Peyer's patch (tissue), 4 donors: ENCODE measurements at regions not wholly inside any gene's neighbourhood (a gene's known extent, or its start where the extent isn't known, plus 50 kb on each side); places are given as distances from the start of the nearest gene placed in this dataset.
A peak's percentile ranks its signal among the peaks of the same experiment; 100 is the strongest.
"Not testable (repeated sequence)": the region's sequence is repeated elsewhere in the genome, so short reads cannot be mapped to it uniquely, and the experiment has no call there.

Source experiments
- DNase-seq, 3 donors: peaks; one replicate each; pipeline ENCODE4 v3.0.0-alpha.2; 2017 to 2019
- H3K27ac ChIP-seq, 4 donors: fragments of 200-600 bp; sonication (generic); one replicate each; pipeline ENCODE4 v1.5.1; 2016 to 2019
- H3K27me3 ChIP-seq, 2 donors: fragments of 200-600 bp; sonication (generic); one replicate each; pipeline ENCODE4 v1.5.1; 2019
- H3K36me3 ChIP-seq, 3 donors: fragments of 200-600 bp; sonication (generic); one replicate each; pipeline ENCODE4 v1.5.1; 2016 to 2019
- H3K4me1 ChIP-seq, 4 donors: fragments of 200-600 bp; sonication (generic); one replicate each; pipeline ENCODE4 v1.5.1; 2016 to 2019
- H3K4me3 ChIP-seq, 4 donors: fragments of 200-600 bp; sonication (generic); 1 replicate in 3 of 4; 2 replicates in 1 of 4; pipeline ENCODE4 v1.5.1; 2016 to 2019; ENCODE audit warnings: mild to moderate bottlenecking in 1 of 4
- H3K9me3 ChIP-seq, 4 donors: fragments of 200-600 bp; sonication (generic); one replicate each; pipeline ENCODE4 v1.5.1; 2016 to 2019; ENCODE audit warnings: mild to moderate bottlenecking in 1 of 4
- POLR2A ChIP-seq, 2 donors: fragments of 450-650 bp; IDR thresholded peaks; one replicate each; pipeline ENCODE4 v1.5.1; 2017; ENCODE audit warnings: antibody characterized with exemption in 2 of 2, mild to moderate bottlenecking in 2 of 2, moderate library complexity in 2 of 2
- TF ChIP-seq, protein P1 (sequence below), 6 experiments: fragments of 450-650 bp in 4 of 6; fragments of 200-600 bp in 2 of 6; sonication (generic) in 1 of 6; IDR thresholded peaks; one replicate each; pipeline ENCODE4 v1.5.1; 2017 to 2019; ENCODE audit warnings: antibody characterized with exemption in 6 of 6, mild to moderate bottlenecking in 3 of 6, moderate library complexity in 1 of 6

DNA sequence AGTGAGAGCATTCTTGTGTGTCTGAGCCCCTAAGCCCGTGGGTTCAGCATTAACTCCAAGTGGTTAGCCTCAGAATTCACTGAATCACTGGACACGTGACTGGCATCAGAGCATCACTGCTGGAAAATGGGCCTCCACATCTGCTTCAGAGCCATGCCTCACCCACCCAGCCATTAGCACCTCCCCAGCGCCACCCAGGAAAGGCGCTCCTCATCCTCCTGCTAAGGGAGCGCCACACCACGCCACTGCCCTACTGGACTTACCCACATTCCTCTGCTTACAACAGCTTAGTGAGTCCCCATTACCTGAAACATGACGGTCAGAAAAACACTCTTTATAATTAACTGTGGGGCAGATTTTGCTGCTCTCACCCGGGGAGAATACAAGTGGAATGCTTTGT lies 442.6 kb upstream of the MYT1L start:
- TF ChIP-seq POLR2A (IDR thresholded peaks at IDR 0.05): no peak
- TF ChIP-seq, protein P1, sequence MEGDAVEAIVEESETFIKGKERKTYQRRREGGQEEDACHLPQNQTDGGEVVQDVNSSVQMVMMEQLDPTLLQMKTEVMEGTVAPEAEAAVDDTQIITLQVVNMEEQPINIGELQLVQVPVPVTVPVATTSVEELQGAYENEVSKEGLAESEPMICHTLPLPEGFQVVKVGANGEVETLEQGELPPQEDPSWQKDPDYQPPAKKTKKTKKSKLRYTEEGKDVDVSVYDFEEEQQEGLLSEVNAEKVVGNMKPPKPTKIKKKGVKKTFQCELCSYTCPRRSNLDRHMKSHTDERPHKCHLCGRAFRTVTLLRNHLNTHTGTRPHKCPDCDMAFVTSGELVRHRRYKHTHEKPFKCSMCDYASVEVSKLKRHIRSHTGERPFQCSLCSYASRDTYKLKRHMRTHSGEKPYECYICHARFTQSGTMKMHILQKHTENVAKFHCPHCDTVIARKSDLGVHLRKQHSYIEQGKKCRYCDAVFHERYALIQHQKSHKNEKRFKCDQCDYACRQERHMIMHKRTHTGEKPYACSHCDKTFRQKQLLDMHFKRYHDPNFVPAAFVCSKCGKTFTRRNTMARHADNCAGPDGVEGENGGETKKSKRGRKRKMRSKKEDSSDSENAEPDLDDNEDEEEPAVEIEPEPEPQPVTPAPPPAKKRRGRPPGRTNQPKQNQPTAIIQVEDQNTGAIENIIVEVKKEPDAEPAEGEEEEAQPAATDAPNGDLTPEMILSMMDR (IDR thresholded peaks at IDR 0.05): no peak
- Histone ChIP-seq H3K4me3 (no peak overlapping the region), H3K27me3 (no peaks in the 10 kb centered on the region), H3K27ac (no peak overlapping the region), H3K4me1 (no peaks in the 10 kb centered on the region), H3K9me3 (no peaks in the 10 kb centered on the region), H3K36me3 (no peaks in the 10 kb centered on the region)
- DNase-seq: no peak

DNA sequence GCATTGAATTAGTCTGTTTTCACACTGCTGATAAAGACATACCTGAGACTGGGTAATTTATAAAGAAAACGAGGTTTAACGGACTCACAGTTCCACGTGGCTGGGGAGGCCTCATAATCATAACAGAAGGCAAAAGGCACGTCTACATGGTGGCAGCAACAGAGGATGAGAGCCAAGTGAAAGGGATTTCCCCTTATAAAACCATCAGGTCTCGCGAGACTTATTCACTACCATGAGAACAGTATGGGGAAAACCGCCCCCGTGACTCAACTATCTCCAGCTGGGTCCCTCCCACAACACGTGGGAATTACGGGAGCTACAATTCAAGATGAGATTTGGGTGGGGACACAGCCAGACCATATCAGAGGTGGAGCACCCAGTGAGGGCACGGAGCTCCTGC lies 442.0 kb upstream of the MYT1L start:
- not testable (repeated sequence) for H3K36me3 ChIP-seq, H3K9me3 ChIP-seq, H3K4me3 ChIP-seq, DNase-seq, H3K4me1 ChIP-seq, H3K27ac ChIP-seq, H3K27me3 ChIP-seq

DNA sequence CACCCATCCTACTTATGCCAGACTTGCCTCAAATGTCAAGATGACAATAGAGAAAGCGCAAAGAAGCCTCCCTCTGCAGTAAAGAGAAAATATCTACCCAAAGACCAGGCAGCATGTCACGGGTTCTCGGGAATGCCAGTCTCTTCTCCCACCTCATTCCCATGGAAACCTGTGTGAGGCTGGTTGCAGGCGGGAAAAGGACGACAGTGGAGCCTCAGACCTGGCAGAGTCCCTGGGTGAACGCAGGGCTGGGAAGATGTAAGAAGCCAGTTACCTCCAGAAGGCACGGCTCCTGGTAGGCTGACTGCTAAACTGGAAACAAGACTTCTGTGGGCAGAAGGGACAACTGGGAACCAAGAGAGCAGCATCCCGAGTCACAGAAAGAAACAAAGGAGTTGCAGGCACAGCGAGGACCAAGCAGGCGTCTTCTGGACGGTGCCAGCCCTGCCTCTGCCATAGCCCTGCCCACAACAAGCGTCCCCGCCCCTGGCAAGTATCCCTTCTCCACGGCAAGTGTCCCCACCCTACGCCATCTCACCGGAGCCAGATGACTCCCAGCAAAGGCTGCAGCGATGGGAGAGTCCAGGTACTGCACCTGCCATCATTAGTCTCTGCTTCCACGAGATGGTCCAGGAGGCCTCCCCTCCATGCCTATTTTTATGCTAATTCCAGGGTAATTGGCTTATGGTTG lies 440.8 kb upstream of the MYT1L start:
- peak in 1 of 3 donors; percentile 14 for DNase-seq
- Histone ChIP-seq H3K4me1 (no peaks in the 10 kb centered on the region), H3K9me3 (no peaks in the 10 kb centered on the region), H3K27ac (no peak overlapping the region), H3K4me3 (no peak overlapping the region), H3K36me3 (no peaks in the 10 kb centered on the region), H3K27me3 (no peaks in the 10 kb centered on the region)
- TF ChIP-seq POLR2A (IDR thresholded peaks at IDR 0.05): no peak
- TF ChIP-seq, protein P1 (IDR thresholded peaks at IDR 0.05): no peak

DNA sequence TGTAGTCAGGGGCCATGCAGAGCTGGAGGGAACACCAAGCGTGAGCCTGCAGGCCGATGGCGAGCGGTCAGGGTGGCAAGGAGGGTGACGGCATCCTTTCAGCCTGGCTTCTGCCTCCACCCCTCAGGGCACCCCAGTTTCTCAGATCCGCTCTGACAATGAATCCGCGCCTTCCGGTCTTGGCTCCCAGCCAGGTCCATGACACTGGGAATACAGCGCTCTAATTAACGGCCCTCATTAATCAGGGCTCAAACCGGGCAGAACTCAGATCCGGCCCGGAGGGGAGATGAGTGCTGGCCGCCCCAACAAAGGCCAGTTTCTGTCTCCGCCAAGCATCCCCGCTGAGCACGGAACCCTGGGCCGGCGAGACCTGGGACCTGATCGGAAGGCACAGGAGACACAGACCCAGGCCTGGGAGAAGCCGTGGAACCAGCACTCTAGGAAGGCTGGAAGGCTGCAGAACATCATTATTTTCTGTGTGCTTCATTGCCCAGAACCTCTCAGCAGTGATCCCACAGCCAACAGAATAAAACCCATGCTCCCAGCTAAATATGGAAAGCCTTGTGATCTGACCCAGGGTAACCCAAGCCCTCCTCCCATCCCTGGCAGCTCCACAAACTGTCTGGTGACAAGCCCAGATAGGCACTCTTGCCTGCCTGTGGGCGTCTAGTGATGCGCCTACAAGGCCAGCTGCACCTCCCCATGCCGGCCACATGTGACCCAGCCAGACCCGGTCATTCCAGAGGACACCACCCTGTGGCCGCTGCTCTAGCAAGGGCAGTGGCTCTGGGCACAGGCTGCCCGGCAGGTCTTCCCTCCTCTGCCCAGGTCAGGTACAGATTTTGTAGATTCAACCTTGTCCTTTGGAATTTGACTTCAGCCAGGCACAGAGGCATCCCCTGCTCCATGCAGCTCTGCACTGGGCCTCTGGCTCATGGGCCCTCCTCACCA lies 438.7 kb upstream of the MYT1L start:
- TF ChIP-seq POLR2A (IDR thresholded peaks at IDR 0.05): no peak
- TF ChIP-seq, protein P1 (IDR thresholded peaks at IDR 0.05): no peak
- H3K4me3 ChIP-seq: no peak overlapping the region
- no peaks in the 10 kb centered on the region for H3K9me3 ChIP-seq
- peak overlapping the region in 1 of 4 donors; percentile 26 for H3K27ac ChIP-seq
- H3K36me3 ChIP-seq: no peaks in the 10 kb centered on the region
- H3K27me3 ChIP-seq: no peaks in the 10 kb centered on the region
- H3K4me1 ChIP-seq: no peaks in the 10 kb centered on the region
- no peak for DNase-seq

DNA sequence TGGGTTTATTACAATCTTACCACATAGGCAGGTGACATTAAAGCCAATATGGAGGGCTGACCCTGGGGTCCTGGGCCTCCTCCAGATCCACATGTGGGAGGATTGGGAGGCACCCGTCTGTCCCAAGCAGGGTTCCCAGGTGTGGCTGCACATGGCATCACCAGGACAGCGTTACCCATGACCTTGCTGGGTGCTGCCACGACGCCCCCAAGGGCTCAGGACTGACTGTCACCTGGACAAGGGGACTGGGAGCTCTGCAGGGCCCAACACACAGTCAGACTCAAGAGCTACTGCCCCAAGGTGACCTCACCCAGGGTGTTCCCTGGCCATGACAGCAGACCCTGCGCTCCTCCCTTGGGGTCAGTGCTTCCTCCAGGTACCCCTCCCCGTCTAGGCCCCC lies 437.4 kb upstream of the MYT1L start:
- Histone ChIP-seq H3K4me1 (no peaks in the 10 kb centered on the region), H3K36me3 (no peaks in the 10 kb centered on the region), H3K4me3 (no peak overlapping the region), H3K27ac (no peak overlapping the region), H3K9me3 (no peaks in the 10 kb centered on the region), H3K27me3 (no peaks in the 10 kb centered on the region)
- TF ChIP-seq POLR2A (IDR thresholded peaks at IDR 0.05): no peak
- TF ChIP-seq, protein P1 (IDR thresholded peaks at IDR 0.05): no peak
- DNase-seq: no peak

DNA sequence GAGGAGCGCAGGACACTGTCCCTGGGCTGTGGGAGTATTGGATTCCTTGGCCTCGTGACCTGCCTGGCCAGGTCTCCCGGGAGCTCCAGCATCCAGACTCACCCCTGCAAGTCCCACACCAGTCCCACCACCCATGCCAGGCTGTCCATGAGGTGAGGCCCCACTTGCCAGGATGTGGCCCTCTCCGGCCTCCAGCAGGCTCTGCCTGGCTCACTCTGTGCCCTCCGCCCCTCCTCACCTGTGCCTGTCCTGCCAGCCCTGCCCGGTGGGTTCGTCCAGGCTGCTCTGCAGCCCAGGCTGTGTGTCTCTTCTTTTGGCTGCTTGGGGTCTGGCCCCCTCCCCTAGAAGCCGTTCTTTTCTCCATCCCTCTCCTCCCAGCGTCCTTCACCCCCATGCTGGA lies 436.8 kb upstream of the MYT1L start:
- Histone ChIP-seq H3K4me3 (no peak overlapping the region), H3K36me3 (no peaks in the 10 kb centered on the region)
- TF ChIP-seq, protein P1 (IDR thresholded peaks at IDR 0.05): no peak
- TF ChIP-seq POLR2A (IDR thresholded peaks at IDR 0.05): no peak

More for the DNA sequence above, 436.8 kb upstream of the MYT1L start:
- Histone ChIP-seq H3K27me3 (no peaks in the 10 kb centered on the region), H3K9me3 (no peaks in the 10 kb centered on the region), H3K27ac (no peak overlapping the region), H3K4me1 (no peaks in the 10 kb centered on the region)
- DNase-seq: no peak
